ENCODE measurements at regions not wholly inside any gene's neighbourhood (a gene's known extent, or its start where the extent isn't known, plus 50 kb on each side); places are given as distances from the start of the nearest gene placed in this dataset.
"Not testable (repeated sequence)": the region's sequence is repeated elsewhere in the genome, so short reads cannot be mapped to it uniquely, and the experiment has no call there.

DNA sequence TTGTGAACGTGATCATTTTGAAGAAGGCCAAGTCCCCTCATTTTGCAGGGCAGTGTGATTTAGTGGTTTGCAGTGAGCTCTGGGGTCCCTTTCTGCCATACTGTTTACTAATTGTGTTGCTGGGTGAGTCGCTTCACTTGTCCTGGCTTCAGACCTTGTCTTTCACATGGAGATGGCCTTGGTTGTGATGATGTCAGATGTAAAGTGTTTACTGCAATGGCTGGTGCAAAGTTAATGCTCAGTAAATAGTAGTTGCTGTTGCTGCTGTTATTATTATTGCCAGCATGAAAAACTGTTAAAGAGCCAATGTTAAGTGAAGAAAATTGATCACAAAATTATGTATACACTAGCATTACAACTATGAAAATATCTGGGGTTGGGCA is 53.9 kb downstream of the NPIPB11 start:
- not testable (repeated sequence) for TF ChIP-seq POLR2A (IDR thresholded peaks at IDR 0.05; ENCODE audit: low read length); GATA1 (IDR thresholded peaks at IDR 0.05; ENCODE audit: low read depth, low read length)
